ENCODE measurements at regions not wholly inside any gene's neighbourhood (a gene's known extent, or its start where the extent isn't known, plus 50 kb on each side); places are given as distances from the start of the nearest gene placed in this dataset.
"Not testable (repeated sequence)": the region's sequence is repeated elsewhere in the genome, so short reads cannot be mapped to it uniquely, and the experiment has no call there.

GRCh38 chr17:20771104-20771503, 191.6 kb downstream of the CDRT15L2 start:
- H3K9me3 ChIP-seq: no peaks in the 10 kb centered on the region
- no peak for TF ChIP-seq CTCF (IDR thresholded peaks at IDR 0.05)
- no peaks in the 10 kb centered on the region for H3K4me1 ChIP-seq (ENCODE audit: control insufficient read depth in 1 of 2, insufficient read depth in 1 of 2, low read depth in 1 of 2, low read length in 1 of 2)
- H3K4me3 ChIP-seq (ENCODE audit: low read depth in 1 of 2, low read length in 1 of 2): no peak overlapping the region
- no peaks in the 10 kb centered on the region for H3K27me3 ChIP-seq
- no peak overlapping the region for H3K27ac ChIP-seq
- no peaks in the 10 kb centered on the region for H3K36me3 ChIP-seq

GRCh38 chr17:20774472-20775135, 195.1 kb downstream of the CDRT15L2 start:
- no peaks in the 10 kb centered on the region for H3K9me3 ChIP-seq
- no peak for TF ChIP-seq CTCF (IDR thresholded peaks at IDR 0.05)
- no peaks in the 10 kb centered on the region for H3K36me3 ChIP-seq

GRCh38 chr17:20775331-20775730, 195.8 kb downstream of the CDRT15L2 start:
- no peak overlapping the region for H3K4me3 ChIP-seq (ENCODE audit: low read depth in 1 of 2, low read length in 1 of 2)
- no peaks in the 10 kb centered on the region for H3K36me3 ChIP-seq
- no peak for TF ChIP-seq CTCF (IDR thresholded peaks at IDR 0.05)
- H3K27me3 ChIP-seq: no peaks in the 10 kb centered on the region
- H3K4me1 ChIP-seq (ENCODE audit: control insufficient read depth in 1 of 2, insufficient read depth in 1 of 2, low read depth in 1 of 2, low read length in 1 of 2): no peaks in the 10 kb centered on the region
- H3K9me3 ChIP-seq: no peaks in the 10 kb centered on the region
- H3K27ac ChIP-seq: no peak overlapping the region

More at GRCh38 chr17:20774472-20775135, 195.1 kb downstream of the CDRT15L2 start:
- Histone ChIP-seq H3K4me3 (ENCODE audit: low read depth in 1 of 2, low read length in 1 of 2) (no peak overlapping the region), H3K27me3 (no peaks in the 10 kb centered on the region), H3K4me1 (ENCODE audit: control insufficient read depth in 1 of 2, insufficient read depth in 1 of 2, low read depth in 1 of 2, low read length in 1 of 2) (no peaks in the 10 kb centered on the region), H3K27ac (no peak overlapping the region)

- Histone ChIP-seq H3K4me1 (ENCODE audit: control insufficient read depth in 1 of 2, insufficient read depth in 1 of 2, low read depth in 1 of 2, low read length in 1 of 2) (no peaks in the 10 kb centered on the region), H3K36me3 (no peaks in the 10 kb centered on the region), H3K27me3 (peaks cover 21% of the 10 kb centered on the region), H3K9me3 (no peaks in the 10 kb centered on the region), H3K27ac (no peak overlapping the region), H3K4me3 (ENCODE audit: low read depth in 1 of 2, low read length in 1 of 2) (no peak overlapping the region)
- no peak for TF ChIP-seq CTCF (IDR thresholded peaks at IDR 0.05)
Observed at GRCh38 chr17:20779521-20779920, 200.0 kb downstream of the CDRT15L2 start.

GRCh38 chr17:20781260-20781659, 201.7 kb downstream of the CDRT15L2 start:
- H3K27me3 ChIP-seq: peaks cover 38% of the 10 kb centered on the region
- no peak for TF ChIP-seq CTCF (IDR thresholded peaks at IDR 0.05)
- H3K36me3 ChIP-seq: no peaks in the 10 kb centered on the region
- H3K4me3 ChIP-seq (ENCODE audit: low read depth in 1 of 2, low read length in 1 of 2): no peak overlapping the region
- no peaks in the 10 kb centered on the region for H3K9me3 ChIP-seq
- H3K4me1 ChIP-seq (ENCODE audit: control insufficient read depth in 1 of 2, insufficient read depth in 1 of 2, low read depth in 1 of 2, low read length in 1 of 2): no peaks in the 10 kb centered on the region
- H3K27ac ChIP-seq: no peak overlapping the region

- not testable (repeated sequence) for H3K4me3 ChIP-seq (ENCODE audit: low read depth in 1 of 2, low read length in 1 of 2); H3K36me3 ChIP-seq; H3K9me3 ChIP-seq; H3K27ac ChIP-seq; H3K4me1 ChIP-seq (ENCODE audit: control insufficient read depth in 1 of 2, insufficient read depth in 1 of 2, low read depth in 1 of 2, low read length in 1 of 2)
- peaks cover 39% of the 10 kb centered on the region for H3K27me3 ChIP-seq
Observed at GRCh38 chr17:20781869-20782268, 202.3 kb downstream of the CDRT15L2 start.

Data from neutrophil (primary cell).